PC-9 (cell line): ENCODE measurements at regions not wholly inside any gene's neighbourhood (a gene's known extent, or its start where the extent isn't known, plus 50 kb on each side); places are given as distances from the start of the nearest gene placed in this dataset.

Source experiments
- BruUV-seq: library from RNA; stranded (reverse); fragments of 400-500 nt; replicated peaks from 2 replicates; lab custom pipeline; 2021; lab: Mats Ljungman, UMichigan
- CTCF ChIA-PET: fragments of 300-600 bp; sonication (Branson Sonifier 250); formaldehyde crosslinking; loops from one replicate; lab custom pipeline; 2022; ENCODE audit warnings: antibody characterized with exemption; lab: Charles Lee
- POLR2A ChIA-PET: fragments of 300-600 bp; sonication (Branson Sonifier 250); formaldehyde crosslinking; loops from one replicate; lab custom pipeline; 2022; ENCODE audit warnings: antibody characterized with exemption; ENCODE audit not compliant: unreplicated experiment; lab: Charles Lee
- DNase-seq, 2 experiments: peaks; one replicate each; pipeline versions ENCODE4 v3.0.0 to v3.0.0-alpha.2; 2015 to 2022; ENCODE audit warnings: mixed read lengths in 1 of 2
- H2AFZ ChIP-seq: fragments of 200-600 bp; sonication (generic); 2 replicates; pipeline ENCODE4 v1.8.1; 2017; ENCODE audit warnings: antibody characterized with exemption
- H3F3A ChIP-seq: fragments of 200-600 bp; sonication (generic); 2 replicates; pipeline ENCODE4 v1.8.1; 2017; ENCODE audit warnings: antibody characterized with exemption, mild to moderate bottlenecking, low read depth; ENCODE audit not compliant: insufficient read depth
- H3K27ac ChIP-seq: fragments of 200-600 bp; sonication (generic); 2 replicates; pipeline ENCODE4 v1.6.1; 2016; ENCODE audit warnings: mixed run types
- H3K27me3 ChIP-seq: fragments of 200-600 bp; sonication (generic); 2 replicates; pipeline ENCODE4 v1.6.1; 2016; ENCODE audit warnings: low read depth, mixed run types; ENCODE audit not compliant: insufficient read depth
- H3K36me3 ChIP-seq: fragments of 200-600 bp; sonication (generic); 2 replicates; pipeline ENCODE4 v1.6.1; 2016; ENCODE audit warnings: low read depth, mixed run types
- H3K4me1 ChIP-seq: fragments of 200-600 bp; sonication (generic); replicated peaks from 2 replicates; pipeline ENCODE4 v1.6.1; 2016; ENCODE audit warnings: mixed run types; ENCODE audit not compliant: insufficient read depth
- H3K4me2 ChIP-seq: fragments of 200-600 bp; sonication (generic); 2 replicates; pipeline ENCODE4 v1.6.1; 2017; ENCODE audit warnings: mixed run types
- H3K4me3 ChIP-seq: fragments of 200-600 bp; sonication (generic); 2 replicates; pipeline ENCODE4 v1.6.1; 2016; ENCODE audit warnings: mixed run types
- H3K79me2 ChIP-seq: fragments of 200-600 bp; sonication (generic); 2 replicates; pipeline ENCODE4 v1.6.1; 2017; ENCODE audit warnings: low read depth, mixed run types
- H3K9me2 ChIP-seq: fragments of 200-600 bp; sonication (generic); 2 replicates; pipeline ENCODE4 v1.8.1; 2017; ENCODE audit warnings: mild to moderate bottlenecking; ENCODE audit not compliant: insufficient read depth
- H3K9me3 ChIP-seq: fragments of 200-600 bp; sonication (generic); 2 replicates; pipeline ENCODE4 v1.8.1; 2016; ENCODE audit warnings: low read depth; ENCODE audit not compliant: insufficient read depth
- H4K20me1 ChIP-seq: fragments of 200-600 bp; sonication (generic); 2 replicates; pipeline ENCODE4 v1.8.1; 2017; ENCODE audit not compliant: insufficient read depth
- EZH2 ChIP-seq: fragments of 200-600 bp; sonication (generic); IDR thresholded peaks from 2 replicates; pipeline ENCODE4 v1.8.0; 2017; ENCODE audit warnings: antibody characterized with exemption, low read depth
- intact Hi-C: fragments of 100-400 bp; cut with micrococcal nuclease; formaldehyde crosslinking; loops from one replicate; pipeline ENCODE4 v1.10.0; 2022; ENCODE audit not compliant: unreplicated experiment
- TF ChIP-seq, protein P1 (sequence below): fragments of 200-600 bp; sonication (generic); conservative IDR thresholded peaks from 2 replicates; pipeline ENCODE4 v1.6.1; 2017; ENCODE audit warnings: mixed run types, antibody characterized with exemption, mild to moderate bottlenecking, moderate library complexity

- POLR2A ChIA-PET, result no interaction called here
- H3K27ac ChIP-seq, result no peak overlapping the region
- no TSS peak for BruUV-seq
- H3K9me3 ChIP-seq, result no peaks in the 10 kb centered on the region
- no peak overlapping the region for H2AFZ ChIP-seq
- H3K36me3 ChIP-seq, result no peaks in the 10 kb centered on the region
- no peak for TF ChIP-seq EZH2
- TF ChIP-seq, protein P1, sequence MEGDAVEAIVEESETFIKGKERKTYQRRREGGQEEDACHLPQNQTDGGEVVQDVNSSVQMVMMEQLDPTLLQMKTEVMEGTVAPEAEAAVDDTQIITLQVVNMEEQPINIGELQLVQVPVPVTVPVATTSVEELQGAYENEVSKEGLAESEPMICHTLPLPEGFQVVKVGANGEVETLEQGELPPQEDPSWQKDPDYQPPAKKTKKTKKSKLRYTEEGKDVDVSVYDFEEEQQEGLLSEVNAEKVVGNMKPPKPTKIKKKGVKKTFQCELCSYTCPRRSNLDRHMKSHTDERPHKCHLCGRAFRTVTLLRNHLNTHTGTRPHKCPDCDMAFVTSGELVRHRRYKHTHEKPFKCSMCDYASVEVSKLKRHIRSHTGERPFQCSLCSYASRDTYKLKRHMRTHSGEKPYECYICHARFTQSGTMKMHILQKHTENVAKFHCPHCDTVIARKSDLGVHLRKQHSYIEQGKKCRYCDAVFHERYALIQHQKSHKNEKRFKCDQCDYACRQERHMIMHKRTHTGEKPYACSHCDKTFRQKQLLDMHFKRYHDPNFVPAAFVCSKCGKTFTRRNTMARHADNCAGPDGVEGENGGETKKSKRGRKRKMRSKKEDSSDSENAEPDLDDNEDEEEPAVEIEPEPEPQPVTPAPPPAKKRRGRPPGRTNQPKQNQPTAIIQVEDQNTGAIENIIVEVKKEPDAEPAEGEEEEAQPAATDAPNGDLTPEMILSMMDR, result no peak
- no peak overlapping the region for H3K4me3 ChIP-seq
- H3K27me3 ChIP-seq, result no peaks in the 10 kb centered on the region
- DNase-seq, result no peak
- no peak overlapping the region for H3K4me2 ChIP-seq
- no peaks in the 10 kb centered on the region for H3F3A ChIP-seq
- no peaks in the 10 kb centered on the region for H3K79me2 ChIP-seq
- no peaks in the 10 kb centered on the region for H4K20me1 ChIP-seq
- H3K9me2 ChIP-seq, result peaks cover 3% of the 10 kb centered on the region; the same call in 1 of the 2 replicates
- CTCF ChIA-PET, result no interaction called here
- intact Hi-C loops, result no loop called here
- no peaks in the 10 kb centered on the region for H3K4me1 ChIP-seq
Measured at GRCh38 chr11:38278457-38279141, 1680.6 kb upstream of the RAG2 start.

DNA sequence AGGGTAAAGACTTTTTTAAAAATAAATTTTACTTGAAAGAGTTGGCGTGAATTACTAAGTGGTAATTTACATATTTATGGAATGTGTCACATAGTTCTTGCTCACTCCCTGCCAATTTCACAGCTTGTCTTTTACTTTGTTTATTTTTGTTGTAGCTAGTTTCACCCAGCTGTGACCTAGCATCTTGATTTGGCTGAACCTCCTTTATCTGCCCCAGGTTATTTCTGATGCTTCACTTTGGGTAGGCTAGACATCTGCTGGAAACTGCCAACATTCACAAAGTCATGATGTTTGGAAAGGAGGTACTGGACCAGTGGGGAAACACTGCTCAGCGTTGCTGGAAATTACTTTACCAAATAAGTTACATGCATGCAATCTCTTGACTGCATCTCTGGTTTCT is 1676.0 kb upstream of the RAG2 start:
- ChIA-PET CTCF (no interaction called here), POLR2A (no interaction called here)
- intact Hi-C loops, result no loop called here
- H3K4me1 ChIP-seq, result no peaks in the 10 kb centered on the region
- TF ChIP-seq, protein P1, result no peak
- no peak for TF ChIP-seq EZH2
- no peaks in the 10 kb centered on the region for H4K20me1 ChIP-seq
- no peak overlapping the region for H3K4me2 ChIP-seq
- H3K9me3 ChIP-seq, result no peaks in the 10 kb centered on the region; the same call in 1 of the 2 replicates
- no peak overlapping the region for H3K27ac ChIP-seq
- H3K9me2 ChIP-seq, result peaks cover 3% of the 10 kb centered on the region; the same call in 1 of the 2 replicates
- no peak overlapping the region for H2AFZ ChIP-seq
- H3K79me2 ChIP-seq, result no peaks in the 10 kb centered on the region
- H3F3A ChIP-seq, result no peaks in the 10 kb centered on the region
- no peak for DNase-seq
- no peaks in the 10 kb centered on the region for H3K36me3 ChIP-seq
- BruUV-seq, result no TSS peak
- H3K4me3 ChIP-seq, result no peak overlapping the region
- H3K27me3 ChIP-seq, result no peaks in the 10 kb centered on the region

DNA sequence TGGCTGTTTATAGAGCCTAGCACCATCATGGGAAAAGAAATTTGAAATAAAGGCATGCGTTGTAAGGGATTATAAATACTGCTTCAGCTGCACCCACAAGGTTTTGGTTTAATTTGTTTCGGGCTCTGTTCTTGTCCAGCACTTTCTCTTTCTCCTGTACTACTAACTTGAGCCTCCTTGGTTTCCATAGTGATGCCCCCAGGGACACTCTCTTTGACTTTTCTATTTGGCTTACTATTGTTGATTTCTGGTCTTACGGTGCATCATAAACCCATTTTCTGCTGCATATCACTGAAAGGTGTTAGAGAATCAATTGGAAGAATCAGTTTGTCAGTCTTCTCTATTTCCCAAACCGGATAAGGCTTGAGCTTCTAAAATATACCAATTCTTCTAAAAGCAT is 1674.3 kb upstream of the RAG2 start:
- Histone ChIP-seq H4K20me1 (no peaks in the 10 kb centered on the region), H3K4me2 (no peak overlapping the region), H3K27ac (no peak overlapping the region), H2AFZ (no peak overlapping the region), H3K79me2 (no peaks in the 10 kb centered on the region), H3K27me3 (no peaks in the 10 kb centered on the region), H3K4me1 (no peaks in the 10 kb centered on the region), H3F3A (no peaks in the 10 kb centered on the region), H3K9me3 (no peaks in the 10 kb centered on the region; the same call in 1 of the 2 replicates), H3K4me3 (no peak overlapping the region), H3K9me2 (peaks cover 3% of the 10 kb centered on the region; the same call in 1 of the 2 replicates), H3K36me3 (no peaks in the 10 kb centered on the region)
- BruUV-seq, result no TSS peak
- DNase-seq, result no peak
- CTCF ChIA-PET, result no interaction called here
- POLR2A ChIA-PET, result interaction anchor here (0.6 kb wide), 1 partner anchor 835 kb away, joined by 4 read pairs; no protein-coding TSS in a partner anchor
- intact Hi-C loops, result no loop called here
- TF ChIP-seq EZH2, result no peak
- TF ChIP-seq, protein P1, result no peak
